H9 (cell line): ENCODE measurements at regions not wholly inside any gene's neighbourhood (a gene's known extent, or its start where the extent isn't known, plus 50 kb on each side); places are given as distances from the start of the nearest gene placed in this dataset.

Source experiments
- DNase-seq: peaks from one replicate; pipeline ENCODE4 v3.0.0-alpha.2; 2017
- H2AFZ ChIP-seq: one replicate; pipeline ENCODE4 v1.6.1; 2013; ENCODE audit warnings: mild to moderate bottlenecking, low read length, control low read depth, moderate library complexity
- H2AK5ac ChIP-seq: 2 replicates; pipeline ENCODE4 v1.6.1; 2013; ENCODE audit warnings: low read length, control low read depth, mixed read lengths; ENCODE audit not compliant: insufficient read length
- H2BK120ac ChIP-seq: one replicate; pipeline ENCODE4 v1.6.1; 2013; ENCODE audit warnings: low read depth, mild to moderate bottlenecking, low read length, control low read depth, inconsistent platforms; ENCODE audit not compliant: poor library complexity, severe bottlenecking
- H2BK12ac ChIP-seq: 2 replicates; pipeline ENCODE4 v1.6.1; 2013; ENCODE audit warnings: low read length, control low read depth, mixed read lengths, low read depth; ENCODE audit not compliant: insufficient read length
- H2BK15ac ChIP-seq: 2 replicates; pipeline ENCODE4 v1.6.1; 2013; ENCODE audit warnings: low read depth, low read length, control low read depth
- H2BK20ac ChIP-seq: one replicate; pipeline ENCODE4 v1.6.1; 2013; ENCODE audit warnings: low read depth, mild to moderate bottlenecking, low read length, control low read depth, inconsistent platforms; ENCODE audit not compliant: poor library complexity, severe bottlenecking
- H2BK5ac ChIP-seq: 2 replicates; pipeline ENCODE4 v1.6.1; 2013; ENCODE audit warnings: low read length, control low read depth, mixed read lengths; ENCODE audit not compliant: insufficient read length
- H3K14ac ChIP-seq: 2 replicates; pipeline ENCODE4 v1.6.1; 2013; ENCODE audit warnings: low read length, control low read depth; ENCODE audit not compliant: insufficient read depth
- H3K18ac ChIP-seq: 2 replicates; pipeline ENCODE4 v1.6.1; 2013; ENCODE audit warnings: low read depth, mild to moderate bottlenecking, mixed read lengths, low read length, control low read depth; ENCODE audit not compliant: insufficient read length
- H3K23ac ChIP-seq: 2 replicates; pipeline ENCODE4 v1.6.1; 2013; ENCODE audit warnings: low read length, control low read depth, mixed read lengths, low read depth; ENCODE audit not compliant: insufficient read length
- H3K23me2 ChIP-seq: 2 replicates; pipeline ENCODE4 v1.6.1; 2013; ENCODE audit warnings: low read depth, mild to moderate bottlenecking, mixed read lengths, low read length, control low read depth; ENCODE audit not compliant: insufficient read length, poor library complexity, severe bottlenecking
- H3K27ac ChIP-seq: 2 replicates; pipeline ENCODE4 v1.5.1; 2013; ENCODE audit warnings: low read length, control low read depth, mixed read lengths, low read depth; ENCODE audit not compliant: insufficient read length
- H3K27me3 ChIP-seq: 2 replicates; pipeline ENCODE4 v1.6.1; 2013; ENCODE audit warnings: low read length, control low read depth, inconsistent platforms; ENCODE audit not compliant: insufficient read depth
- H3K4ac ChIP-seq: 2 replicates; pipeline ENCODE4 v1.6.1; 2013; ENCODE audit warnings: low read depth, mild to moderate bottlenecking, control low read depth, inconsistent platforms, low read length, moderate library complexity
- H3K4me1 ChIP-seq: 2 replicates; pipeline ENCODE4 v1.6.1; 2013; ENCODE audit warnings: low read length, control low read depth, inconsistent platforms; ENCODE audit not compliant: insufficient read depth
- H3K4me2 ChIP-seq: 2 replicates; pipeline ENCODE4 v1.6.1; 2013; ENCODE audit warnings: low read length, control low read depth, mixed read lengths; ENCODE audit not compliant: insufficient read length, insufficient read depth
- H3K56ac ChIP-seq: 2 replicates; pipeline ENCODE4 v1.6.1; 2013; ENCODE audit warnings: low read depth, mild to moderate bottlenecking, mixed read lengths, low read length, control low read depth; ENCODE audit not compliant: insufficient read length
- H3K79me1 ChIP-seq: 2 replicates; pipeline ENCODE4 v1.6.1; 2013; ENCODE audit warnings: low read depth, mild to moderate bottlenecking, moderate library complexity, low read length, control low read depth, inconsistent platforms; ENCODE audit not compliant: insufficient read depth, poor library complexity, severe bottlenecking
- H3K79me2 ChIP-seq: 2 replicates; pipeline ENCODE4 v1.6.1; 2013; ENCODE audit warnings: low read length, control low read depth, inconsistent platforms; ENCODE audit not compliant: insufficient read depth
- H3K9ac ChIP-seq: 2 replicates; pipeline ENCODE4 v1.6.1; 2013; ENCODE audit warnings: low read length, control low read depth, mixed read lengths; ENCODE audit not compliant: insufficient read length; ENCODE audit errors: extremely low read depth
- H3K9me3 ChIP-seq: one replicate; pipeline ENCODE4 v1.6.1; 2013; ENCODE audit warnings: low read depth, low read length, inconsistent platforms; ENCODE audit not compliant: control insufficient read depth
- H3T11ph ChIP-seq: one replicate; pipeline ENCODE4 v1.6.1; 2013; ENCODE audit warnings: mild to moderate bottlenecking, low read length, control low read depth, inconsistent platforms
- H4K20me1 ChIP-seq: one replicate; pipeline ENCODE4 v1.6.1; 2013; ENCODE audit not compliant: control insufficient read depth, insufficient read length, insufficient read depth
- H4K5ac ChIP-seq: 2 replicates; pipeline ENCODE4 v1.6.1; 2013; ENCODE audit warnings: low read depth, mild to moderate bottlenecking, mixed read lengths, low read length, control low read depth; ENCODE audit not compliant: insufficient read length
- H4K8ac ChIP-seq: replicated peaks from 2 replicates; pipeline ENCODE4 v1.6.1; 2013; ENCODE audit warnings: low read length, control low read depth, mixed read lengths, low read depth; ENCODE audit not compliant: insufficient read length
- H4K91ac ChIP-seq: 2 replicates; pipeline ENCODE4 v1.6.1; 2013; ENCODE audit warnings: low read depth, mild to moderate bottlenecking, moderate library complexity, mixed read lengths, low read length, control low read depth; ENCODE audit not compliant: insufficient read length
- H3K27ac Mint-ChIP-seq, 3 experiments: 2 replicates in 2 of 3; 3 replicates in 1 of 3; pipeline ENCODE4 v1.8.0; 2020 to 2021; ENCODE audit warnings: mixed read lengths in 3 of 3, mild to moderate bottlenecking in 1 of 3, moderate library complexity in 1 of 3
- H3K27me3 Mint-ChIP-seq: 2 replicates; pipeline ENCODE4 v1.8.0; 2021; ENCODE audit warnings: low read depth, mild to moderate bottlenecking, moderate library complexity, mixed read lengths
- H3K36me3 Mint-ChIP-seq, 3 experiments: 2 replicates in 2 of 3; 3 replicates in 1 of 3; pipeline ENCODE4 v1.8.0; 2020 to 2021; ENCODE audit warnings: low read depth in 3 of 3, mixed read lengths in 3 of 3; ENCODE audit not compliant: insufficient read depth in 1 of 3
- H3K4me1 Mint-ChIP-seq, 2 experiments: 2 replicates each; pipeline ENCODE4 v1.8.0; 2020; ENCODE audit warnings: mixed read lengths in 2 of 2
- H3K4me3 Mint-ChIP-seq, 2 experiments: 2 replicates in 1 of 2; 3 replicates in 1 of 2; pipeline ENCODE4 v1.8.0; 2020 to 2021; ENCODE audit warnings: mild to moderate bottlenecking in 2 of 2, mixed read lengths in 2 of 2, moderate library complexity in 1 of 2
- H3K9me3 Mint-ChIP-seq, 2 experiments: 2 replicates in 1 of 2; 3 replicates in 1 of 2; pipeline ENCODE4 v1.8.0; 2020; ENCODE audit warnings: mild to moderate bottlenecking in 2 of 2, mixed read lengths in 2 of 2, moderate library complexity in 1 of 2
- WGBS: extraction: QIAGEN DNeasy Blood & Tissue Kit; methylation state at CpG from one replicate; pipeline ENCODE4 v1.1.7; 2013; ENCODE audit warnings: missing lambda C conversion rate, low lambda C conversion rate, mixed read lengths; ENCODE audit not compliant: insufficient read length; ENCODE audit errors: extremely low coverage; 5-methylcytosine and 5-hydroxymethylcytosine counted together
- TF ChIP-seq, protein P1 (sequence below): fragments of 200-600 bp; sonication (generic); conservative IDR thresholded peaks from 3 replicates; pipeline ENCODE4 v1.8.0; 2021; ENCODE audit warnings: antibody characterized with exemption, mild to moderate bottlenecking

- DNase-seq = no peak
- Histone ChIP-seq H4K91ac (no peak overlapping the region), H2AFZ (no peak overlapping the region), H3K23me2 (no peaks in the 10 kb centered on the region), H3K27ac (no peak overlapping the region), H3T11ph (no peak overlapping the region), H3K4me1 (no peaks in the 10 kb centered on the region; the same call in 1 of the 2 replicates), H3K23ac (no peak overlapping the region), H3K9ac (no peak overlapping the region), H3K4ac (no peak overlapping the region), H3K27me3 (no peaks in the 10 kb centered on the region), H4K8ac (no peak overlapping the region), H3K79me1 (no peaks in the 10 kb centered on the region), H2BK12ac (no peak overlapping the region), H2BK15ac (no peak overlapping the region), H3K9me3 (no peaks in the 10 kb centered on the region), H3K79me2 (no peaks in the 10 kb centered on the region), H3K14ac (no peak overlapping the region), H3K4me2 (no peak overlapping the region), H3K56ac (no peak overlapping the region), H3K18ac (no peak overlapping the region), H2BK20ac (no peak overlapping the region), H4K5ac (no peak overlapping the region), H4K20me1 (no peaks in the 10 kb centered on the region), H2BK5ac (no peak overlapping the region), H2AK5ac (no peak overlapping the region), H2BK120ac (no peak overlapping the region)
- H3K4me3 Mint-ChIP-seq = no peak overlapping the region
- no peak overlapping the region for H3K27ac Mint-ChIP-seq
- H3K4me1 Mint-ChIP-seq = peaks cover 3 to 5% of the 10 kb centered on the region in 2 experiments; a peak in 3 of 4 replicates
- H3K9me3 Mint-ChIP-seq = no peaks in the 10 kb centered on the region
- H3K27me3 Mint-ChIP-seq = no peaks in the 10 kb centered on the region; the same call in 1 of the 2 replicates
- no CpG with 5 or more reads among the region's 2 CpGs for WGBS
- TF ChIP-seq, protein P1, sequence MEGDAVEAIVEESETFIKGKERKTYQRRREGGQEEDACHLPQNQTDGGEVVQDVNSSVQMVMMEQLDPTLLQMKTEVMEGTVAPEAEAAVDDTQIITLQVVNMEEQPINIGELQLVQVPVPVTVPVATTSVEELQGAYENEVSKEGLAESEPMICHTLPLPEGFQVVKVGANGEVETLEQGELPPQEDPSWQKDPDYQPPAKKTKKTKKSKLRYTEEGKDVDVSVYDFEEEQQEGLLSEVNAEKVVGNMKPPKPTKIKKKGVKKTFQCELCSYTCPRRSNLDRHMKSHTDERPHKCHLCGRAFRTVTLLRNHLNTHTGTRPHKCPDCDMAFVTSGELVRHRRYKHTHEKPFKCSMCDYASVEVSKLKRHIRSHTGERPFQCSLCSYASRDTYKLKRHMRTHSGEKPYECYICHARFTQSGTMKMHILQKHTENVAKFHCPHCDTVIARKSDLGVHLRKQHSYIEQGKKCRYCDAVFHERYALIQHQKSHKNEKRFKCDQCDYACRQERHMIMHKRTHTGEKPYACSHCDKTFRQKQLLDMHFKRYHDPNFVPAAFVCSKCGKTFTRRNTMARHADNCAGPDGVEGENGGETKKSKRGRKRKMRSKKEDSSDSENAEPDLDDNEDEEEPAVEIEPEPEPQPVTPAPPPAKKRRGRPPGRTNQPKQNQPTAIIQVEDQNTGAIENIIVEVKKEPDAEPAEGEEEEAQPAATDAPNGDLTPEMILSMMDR = no peak
- no peaks in the 10 kb centered on the region for H3K36me3 Mint-ChIP-seq
Measured at GRCh38 chr9:107214915-107215314, 68.2 kb upstream of the RAD23B start.
